HepG2 (cell line): ENCODE measurements at regions not wholly inside any gene's neighbourhood (a gene's known extent, or its start where the extent isn't known, plus 50 kb on each side); places are given as distances from the start of the nearest gene placed in this dataset.

Experiments used
- BRD4 ChIP-seq: sonication (generic); formaldehyde crosslinking; IDR thresholded peaks from 2 replicates; pipeline ENCODE4 v1.4.0; 2020; ENCODE audit warnings: missing genetic modification reagents
- CBFB ChIP-seq: sonication (generic); formaldehyde crosslinking; IDR thresholded peaks from 2 replicates; pipeline ENCODE4 v1.4.0; 2020; ENCODE audit warnings: missing genetic modification reagents
- FOXA1 ChIP-seq, 2 experiments: fragments of 450-650 bp in 1 of 2; sonication (generic) in 1 of 2; formaldehyde crosslinking in 1 of 2; IDR thresholded peaks; 2 replicates each; pipeline versions ENCODE4 v1.4.0 to v1.6.1; 2016 to 2020; ENCODE audit warnings: missing genetic modification reagents in 1 of 2
- FOXO4 ChIP-seq: sonication (generic); formaldehyde crosslinking; conservative IDR thresholded peaks from 2 replicates; pipeline ENCODE4 v1.8.1; 2023; ENCODE audit warnings: missing genetic modification reagents
- JDP2 ChIP-seq: sonication (generic); formaldehyde crosslinking; IDR thresholded peaks from 2 replicates; pipeline ENCODE4 v1.8.1; 2022; ENCODE audit warnings: missing genetic modification reagents, borderline replicate concordance
- MAZ ChIP-seq, 2 experiments: sonication (generic) in 1 of 2; formaldehyde crosslinking in 1 of 2; IDR thresholded peaks; 2 replicates each; pipeline versions ENCODE4 v1.5.0 to v1.6.1; 2012 to 2020; ENCODE audit warnings: low read depth in 2 of 2, mild to moderate bottlenecking in 2 of 2, borderline replicate concordance in 1 of 2, improper control_type of control experiment in 1 of 2, low read length in 1 of 2, missing genetic modification reagents in 1 of 2, moderate library complexity in 1 of 2
- MNT ChIP-seq: fragments of 450-650 bp; IDR thresholded peaks from 2 replicates; pipeline ENCODE4 v1.6.1; 2016
- PHF21A ChIP-seq: sonication (generic); formaldehyde crosslinking; IDR thresholded peaks from 2 replicates; pipeline ENCODE4 v1.5.0; 2020; ENCODE audit warnings: mild to moderate bottlenecking, missing genetic modification reagents
- SMAD9 ChIP-seq: sonication (generic); formaldehyde crosslinking; IDR thresholded peaks from 2 replicates; pipeline ENCODE4 v1.5.1; 2020; ENCODE audit warnings: mild to moderate bottlenecking, missing genetic modification reagents
- SUZ12 ChIP-seq: fragments of 150-350 bp; IDR thresholded peaks from 2 replicates; pipeline ENCODE4 v1.6.1; 2014; ENCODE audit warnings: low read depth, low read length
- THAP7 ChIP-seq: sonication (generic); formaldehyde crosslinking; IDR thresholded peaks from 2 replicates; pipeline ENCODE4 v1.8.1; 2023; ENCODE audit warnings: mild to moderate bottlenecking, missing genetic modification reagents
- TMF1 ChIP-seq: sonication (generic); formaldehyde crosslinking; IDR thresholded peaks from 2 replicates; pipeline ENCODE4 v1.8.1; 2022; ENCODE audit warnings: low read depth, missing genetic modification reagents
- U2AF2 ChIP-seq: fragments of 200-400 bp; formaldehyde crosslinking; IDR thresholded peaks from 2 replicates; pipeline ENCODE4 v1.6.1; 2017; ENCODE audit warnings: low read depth, mild to moderate bottlenecking, low read length
- ZFX ChIP-seq: sonication (generic); formaldehyde crosslinking; IDR thresholded peaks from 2 replicates; pipeline ENCODE4 v1.4.0; 2020; ENCODE audit warnings: mild to moderate bottlenecking, low read depth, missing genetic modification reagents, moderate library complexity
- ZNF34 ChIP-seq: sonication (generic); formaldehyde crosslinking; IDR thresholded peaks from 2 replicates; pipeline ENCODE4 v1.4.0; 2020; ENCODE audit warnings: mild to moderate bottlenecking, missing genetic modification reagents, borderline replicate concordance
- ZSCAN21 ChIP-seq: sonication (generic); formaldehyde crosslinking; IDR thresholded peaks from 2 replicates; pipeline ENCODE4 v1.8.0; 2022; ENCODE audit warnings: mild to moderate bottlenecking, missing genetic modification reagents, moderate library complexity, borderline replicate concordance
- TF ChIP-seq, protein P1 (sequence below): IDR thresholded peaks from 2 replicates; pipeline ENCODE4 v1.6.1; 2016; ENCODE audit warnings: control low read depth
- TF ChIP-seq, protein P2 (sequence below): sonication (generic); formaldehyde crosslinking; IDR thresholded peaks from 2 replicates; pipeline ENCODE4 v1.9.0; 2021; ENCODE audit warnings: missing genetic modification reagents, borderline replicate concordance
- TF ChIP-seq, protein P3 (sequence below): sonication (generic); formaldehyde crosslinking; IDR thresholded peaks from 2 replicates; pipeline ENCODE4 v1.5.1; 2020; ENCODE audit warnings: missing genetic modification reagents, mild to moderate bottlenecking, borderline replicate concordance

DNA sequence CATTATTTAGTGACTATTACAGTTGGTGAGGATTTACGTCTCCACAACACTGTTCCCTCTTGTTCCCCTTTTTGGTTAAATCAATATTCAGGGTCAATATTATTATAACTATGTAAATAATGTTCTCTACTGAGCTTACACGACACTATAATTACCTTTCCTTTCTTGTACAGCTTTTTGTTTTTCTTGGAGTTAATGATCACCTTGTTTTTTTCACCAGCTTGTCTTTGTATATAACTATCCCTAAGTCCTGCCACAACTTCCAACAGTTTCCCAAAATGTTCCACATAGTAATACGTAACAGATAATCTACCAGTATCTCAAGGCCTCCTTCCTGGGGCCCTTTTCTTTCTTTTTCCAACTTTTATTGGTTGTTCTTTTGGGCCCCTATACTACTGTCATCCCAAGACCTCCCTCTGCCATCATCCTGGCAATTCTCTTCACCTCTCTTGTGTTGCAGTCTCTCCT, 142.0 kb upstream of the SOX4 start (continued):
- TF ChIP-seq MAZ (IDR thresholded peaks at IDR 0.05; ENCODE audit: borderline replicate concordance, low read depth, low read length) (no peak), MAZ (CRISPR knock-in tag; IDR thresholded peaks at IDR 0.05; ENCODE audit: low read depth) (no peak), FOXO4 (CRISPR knock-in tag) (no peak), TMF1 (no peak), FOXA1 (IDR thresholded peaks at IDR 0.05) (peak; percentile 99), FOXA1 (CRISPR knock-in tag; IDR thresholded peaks at IDR 0.05) (peak; percentile 89), JDP2 (no peak), THAP7 (CRISPR knock-in tag) (no peak), SUZ12 (no peak), CBFB (no peak), BRD4 (no peak), ZNF34 (no peak), MNT (no peak), ZSCAN21 (no peak), ZFX (peak; percentile 26; the same call in 1 of the 2 replicates), U2AF2 (no peak), SMAD9 (CRISPR knock-in tag) (no peak), PHF21A (CRISPR knock-in tag) (peak; percentile 62)
- TF ChIP-seq, protein P1, sequence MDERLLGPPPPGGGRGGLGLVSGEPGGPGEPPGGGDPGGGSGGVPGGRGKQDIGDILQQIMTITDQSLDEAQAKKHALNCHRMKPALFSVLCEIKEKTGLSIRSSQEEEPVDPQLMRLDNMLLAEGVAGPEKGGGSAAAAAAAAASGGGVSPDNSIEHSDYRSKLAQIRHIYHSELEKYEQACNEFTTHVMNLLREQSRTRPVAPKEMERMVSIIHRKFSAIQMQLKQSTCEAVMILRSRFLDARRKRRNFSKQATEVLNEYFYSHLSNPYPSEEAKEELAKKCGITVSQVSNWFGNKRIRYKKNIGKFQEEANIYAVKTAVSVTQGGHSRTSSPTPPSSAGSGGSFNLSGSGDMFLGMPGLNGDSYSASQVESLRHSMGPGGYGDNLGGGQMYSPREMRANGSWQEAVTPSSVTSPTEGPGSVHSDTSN (CRISPR knock-in tag) = no peak
- TF ChIP-seq, protein P2, sequence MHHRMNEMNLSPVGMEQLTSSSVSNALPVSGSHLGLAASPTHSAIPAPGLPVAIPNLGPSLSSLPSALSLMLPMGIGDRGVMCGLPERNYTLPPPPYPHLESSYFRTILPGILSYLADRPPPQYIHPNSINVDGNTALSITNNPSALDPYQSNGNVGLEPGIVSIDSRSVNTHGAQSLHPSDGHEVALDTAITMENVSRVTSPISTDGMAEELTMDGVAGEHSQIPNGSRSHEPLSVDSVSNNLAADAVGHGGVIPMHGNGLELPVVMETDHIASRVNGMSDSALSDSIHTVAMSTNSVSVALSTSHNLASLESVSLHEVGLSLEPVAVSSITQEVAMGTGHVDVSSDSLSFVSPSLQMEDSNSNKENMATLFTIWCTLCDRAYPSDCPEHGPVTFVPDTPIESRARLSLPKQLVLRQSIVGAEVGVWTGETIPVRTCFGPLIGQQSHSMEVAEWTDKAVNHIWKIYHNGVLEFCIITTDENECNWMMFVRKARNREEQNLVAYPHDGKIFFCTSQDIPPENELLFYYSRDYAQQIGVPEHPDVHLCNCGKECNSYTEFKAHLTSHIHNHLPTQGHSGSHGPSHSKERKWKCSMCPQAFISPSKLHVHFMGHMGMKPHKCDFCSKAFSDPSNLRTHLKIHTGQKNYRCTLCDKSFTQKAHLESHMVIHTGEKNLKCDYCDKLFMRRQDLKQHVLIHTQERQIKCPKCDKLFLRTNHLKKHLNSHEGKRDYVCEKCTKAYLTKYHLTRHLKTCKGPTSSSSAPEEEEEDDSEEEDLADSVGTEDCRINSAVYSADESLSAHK (CRISPR knock-in tag) = no peak
- TF ChIP-seq, protein P3, sequence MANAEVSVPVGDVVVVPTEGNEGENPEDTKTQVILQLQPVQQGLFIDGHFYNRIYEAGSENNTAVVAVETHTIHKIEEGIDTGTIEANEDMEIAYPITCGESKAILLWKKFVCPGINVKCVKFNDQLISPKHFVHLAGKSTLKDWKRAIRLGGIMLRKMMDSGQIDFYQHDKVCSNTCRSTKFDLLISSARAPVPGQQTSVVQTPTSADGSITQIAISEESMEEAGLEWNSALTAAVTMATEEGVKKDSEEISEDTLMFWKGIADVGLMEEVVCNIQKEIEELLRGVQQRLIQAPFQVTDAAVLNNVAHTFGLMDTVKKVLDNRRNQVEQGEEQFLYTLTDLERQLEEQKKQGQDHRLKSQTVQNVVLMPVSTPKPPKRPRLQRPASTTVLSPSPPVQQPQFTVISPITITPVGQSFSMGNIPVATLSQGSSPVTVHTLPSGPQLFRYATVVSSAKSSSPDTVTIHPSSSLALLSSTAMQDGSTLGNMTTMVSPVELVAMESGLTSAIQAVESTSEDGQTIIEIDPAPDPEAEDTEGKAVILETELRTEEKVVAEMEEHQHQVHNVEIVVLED (CRISPR knock-in tag) = no peak
